ENCODE measurements at regions not wholly inside any gene's neighbourhood (a gene's known extent, or its start where the extent isn't known, plus 50 kb on each side); places are given as distances from the start of the nearest gene placed in this dataset.

DNA sequence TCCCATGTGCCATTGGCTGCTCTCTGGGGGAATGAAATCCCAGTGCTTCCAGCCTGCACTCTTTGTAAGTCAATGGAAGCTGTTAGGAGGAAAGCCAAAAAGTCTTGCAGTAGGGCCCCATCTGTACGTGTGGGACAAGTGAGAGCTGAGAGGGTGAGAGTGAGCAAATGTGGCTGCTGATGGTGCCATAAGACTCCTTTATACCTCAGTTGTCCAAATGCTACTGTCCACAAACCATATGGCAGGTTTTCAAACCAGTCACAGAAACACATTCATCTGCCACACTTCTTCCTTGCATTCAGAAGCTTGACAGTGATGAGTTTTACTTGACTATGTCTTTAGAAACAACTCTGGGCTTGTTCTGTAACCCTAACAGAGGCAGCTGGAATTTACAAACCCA lies 543.8 kb downstream of the CSNK1G3 start:
- TF ChIP-seq EP300 (IDR thresholded peaks at IDR 0.05; ENCODE audit: low read depth in 2 of 2, low read length in 2 of 2) (no peak), EP300 (CRISPR knock-in tag; IDR thresholded peaks at IDR 0.05; ENCODE audit: borderline replicate concordance) (no peak), ZZZ3 (CRISPR knock-in tag; IDR thresholded peaks at IDR 0.05; ENCODE audit: borderline replicate concordance) (no peak), ATF4 (CRISPR knock-in tag; IDR thresholded peaks at IDR 0.05) (no peak), HMGA1 (CRISPR knock-in tag; conservative IDR thresholded peaks at IDR 0.05) (no peak), SETDB1 (CRISPR knock-in tag; IDR thresholded peaks at IDR 0.05; ENCODE audit: borderline replicate concordance) (no peak), SAFB2 (CRISPR knock-in tag; IDR thresholded peaks at IDR 0.05; ENCODE audit: borderline replicate concordance, low read depth) (no peak), ZNF768 (CRISPR knock-in tag; IDR thresholded peaks at IDR 0.05) (no peak), ZBTB21 (CRISPR knock-in tag; IDR thresholded peaks at IDR 0.05) (no peak), POLR2A (IDR thresholded peaks at IDR 0.05; ENCODE audit: insufficient read depth in 1 of 2, low read depth in 2 of 2, low read length in 2 of 2) (no peak), PPARG (CRISPR knock-in tag; conservative IDR thresholded peaks at IDR 0.05) (no peak)
